ENCODE measurements at regions not wholly inside any gene's neighbourhood (a gene's known extent, or its start where the extent isn't known, plus 50 kb on each side); places are given as distances from the start of the nearest gene placed in this dataset.
"Not testable (repeated sequence)": the region's sequence is repeated elsewhere in the genome, so short reads cannot be mapped to it uniquely, and the experiment has no call there.

DNA sequence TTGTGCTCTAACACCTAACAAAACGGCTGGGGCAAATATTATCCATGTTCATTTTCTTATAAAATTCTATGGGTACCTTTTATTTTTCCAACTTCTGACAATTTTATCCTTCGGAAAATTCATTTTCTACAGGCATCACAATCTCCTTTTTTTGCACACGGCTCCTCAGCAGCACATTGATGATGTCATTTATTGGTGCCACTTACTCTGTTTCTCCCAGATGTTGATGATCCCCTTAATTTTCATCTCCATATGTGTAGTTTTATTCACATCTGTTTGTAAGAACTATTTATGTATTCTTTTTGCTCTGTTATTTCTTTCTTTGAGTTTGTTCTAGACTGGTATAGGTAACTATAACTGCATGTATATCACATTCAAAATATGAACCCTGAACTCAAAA is 1660.8 kb upstream of the DDX18 start:
- no peak for TF ChIP-seq Cebpa-rat (IDR thresholded peaks at IDR 0.05)
- Histone ChIP-seq H3K9ac (no peak overlapping the region), H3K4me1 (no peaks in the 10 kb centered on the region), H4K20me1 (no peaks in the 10 kb centered on the region), H3K36me3 (no peaks in the 10 kb centered on the region), H3K9me3 (replicated peaks in 1 of 11) (peaks cover 0 to 7% (median 5%) of the 10 kb centered on the region in 11 experiments; a peak in 5 of 22 replicates), H3K4me3 (no peak overlapping the region), H3K27me3 (no peaks in the 10 kb centered on the region), H3K4me2 (no peak overlapping the region), H3K27ac (no peak overlapping the region)

GRCh38 chr2:116160657-116161056 is 1653.8 kb upstream of the DDX18 start:
- H3K9ac ChIP-seq, result no peak overlapping the region
- H3K4me1 ChIP-seq, result no peaks in the 10 kb centered on the region
- H3K4me3 ChIP-seq, result no peak overlapping the region
- H3K4me2 ChIP-seq, result no peak overlapping the region
- no peaks in the 10 kb centered on the region for H4K20me1 ChIP-seq
- no peak for TF ChIP-seq Cebpa-rat (IDR thresholded peaks at IDR 0.05)
- no peaks in the 10 kb centered on the region for H3K36me3 ChIP-seq
- H3K9me3 ChIP-seq (replicated peaks in 1 of 11), result peaks cover 30 to 51% (median 36%) of the 10 kb centered on the region in 11 experiments
- no peaks in the 10 kb centered on the region for H3K27me3 ChIP-seq
- no peak overlapping the region for H3K27ac ChIP-seq

- Histone ChIP-seq H3K27me3 (no peaks in the 10 kb centered on the region), H3K36me3 (no peaks in the 10 kb centered on the region), H3K9ac (no peak overlapping the region), H3K4me2 (no peak overlapping the region), H3K27ac (no peak overlapping the region), H3K9me3 (replicated peaks in 1 of 11) (peaks cover 26 to 45% (median 36%) of the 10 kb centered on the region in 11 experiments), H4K20me1 (no peaks in the 10 kb centered on the region), H3K4me1 (no peaks in the 10 kb centered on the region), H3K4me3 (no peak overlapping the region)
- TF ChIP-seq Cebpa-rat (IDR thresholded peaks at IDR 0.05), result no peak
Observed at GRCh38 chr2:116162395-116162794, 1652.1 kb upstream of the DDX18 start.

GRCh38 chr2:116167107-116167506 is 1647.4 kb upstream of the DDX18 start:
- Histone ChIP-seq H3K4me3 (no peak overlapping the region), H3K27ac (no peak overlapping the region), H3K9me3 (replicated peaks in 1 of 11) (peaks cover 26 to 38% (median 34%) of the 10 kb centered on the region in 11 experiments), H3K27me3 (no peaks in the 10 kb centered on the region), H3K4me2 (no peak overlapping the region), H4K20me1 (no peaks in the 10 kb centered on the region), H3K9ac (no peak overlapping the region), H3K4me1 (no peaks in the 10 kb centered on the region), H3K36me3 (no peaks in the 10 kb centered on the region)
- TF ChIP-seq Cebpa-rat (IDR thresholded peaks at IDR 0.05), result no peak

DNA sequence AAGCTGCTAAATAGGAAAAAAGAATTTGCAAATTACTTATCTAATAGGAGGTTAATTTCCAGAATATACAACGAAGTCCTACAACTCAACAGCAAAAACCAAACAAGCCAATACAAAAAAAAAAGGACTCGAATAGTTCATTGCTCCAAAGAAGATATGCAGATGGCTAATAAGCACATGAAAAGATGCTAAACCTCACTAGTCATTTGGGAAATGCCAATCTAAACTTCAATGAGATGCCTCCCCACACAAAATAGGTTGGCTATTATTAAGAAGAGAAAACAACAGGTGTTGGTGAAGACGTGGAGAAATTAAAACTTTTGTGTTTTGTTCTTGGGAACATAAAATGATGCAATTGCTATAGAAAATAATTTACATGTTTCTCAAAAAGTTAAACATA is 1634.4 kb upstream of the DDX18 start:
- Histone ChIP-seq H4K20me1 (no peaks in the 10 kb centered on the region), H3K9ac (no peak overlapping the region)
- no peak for TF ChIP-seq Cebpa-rat (IDR thresholded peaks at IDR 0.05)

DNA sequence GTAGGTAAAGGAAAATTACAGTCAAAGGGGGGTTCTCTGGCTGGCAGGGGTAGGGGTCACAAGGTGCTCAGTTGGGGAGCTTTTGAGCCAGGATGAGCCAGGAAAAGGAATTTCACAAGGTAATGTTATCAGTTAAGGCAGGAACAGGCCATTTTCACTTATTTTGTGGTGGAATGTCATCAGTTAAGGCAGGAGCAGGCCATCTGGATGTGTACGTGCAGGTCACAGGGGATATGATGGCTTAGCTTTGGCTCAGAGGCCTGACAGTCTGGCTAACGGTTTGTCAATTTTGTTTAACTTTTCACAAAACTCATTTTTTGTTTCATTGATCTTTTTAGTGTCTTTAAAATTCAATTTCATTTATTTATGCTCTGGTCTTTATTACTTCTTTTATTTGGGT is 1623.8 kb upstream of the DDX18 start:
- not testable (repeated sequence) for H3K4me2 ChIP-seq, H3K27me3 ChIP-seq, H3K4me1 ChIP-seq, H3K4me3 ChIP-seq, H4K20me1 ChIP-seq, H3K9ac ChIP-seq, H3K27ac ChIP-seq, H3K36me3 ChIP-seq
- peaks cover 0 to 13% (median 0%) of the 10 kb centered on the region in 11 experiments; a peak in 9 of 22 replicates for H3K9me3 ChIP-seq (replicated peaks in 1 of 11)

More for the DNA sequence above, 1634.4 kb upstream of the DDX18 start:
- H3K36me3 ChIP-seq, result no peaks in the 10 kb centered on the region
- no peaks in the 10 kb centered on the region for H3K9me3 ChIP-seq (replicated peaks in 1 of 11)
- no peak overlapping the region for H3K4me3 ChIP-seq
- H3K27ac ChIP-seq, result no peak overlapping the region
- H3K4me2 ChIP-seq, result no peak overlapping the region
- H3K4me1 ChIP-seq, result no peaks in the 10 kb centered on the region
- no peaks in the 10 kb centered on the region for H3K27me3 ChIP-seq

DNA sequence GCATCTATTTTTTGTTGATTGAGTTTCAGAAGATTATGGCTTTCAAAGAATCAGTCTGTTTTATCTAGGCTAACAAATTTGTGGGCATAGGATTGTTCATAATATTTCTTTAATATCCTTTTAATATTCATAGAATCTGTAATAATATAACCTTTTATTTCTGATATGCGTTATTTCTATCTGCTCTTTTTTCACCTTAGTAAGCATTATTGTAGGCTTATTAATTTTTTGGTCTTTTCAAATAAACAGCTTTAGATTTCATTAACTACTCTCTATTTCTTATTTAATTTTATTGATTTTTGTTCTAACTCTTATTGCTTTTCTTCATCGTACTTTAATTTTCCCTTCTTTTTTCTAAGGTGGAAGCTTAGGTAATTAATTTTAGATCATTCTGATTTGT is 1614.4 kb upstream of the DDX18 start:
- H3K4me2 ChIP-seq, result no peak overlapping the region
- H3K9me3 ChIP-seq (replicated peaks in 1 of 11), result peaks cover 0 to 6% (median 0%) of the 10 kb centered on the region in 11 experiments; a peak in 3 of 22 replicates
- no peak for TF ChIP-seq Cebpa-rat (IDR thresholded peaks at IDR 0.05)

DNA sequence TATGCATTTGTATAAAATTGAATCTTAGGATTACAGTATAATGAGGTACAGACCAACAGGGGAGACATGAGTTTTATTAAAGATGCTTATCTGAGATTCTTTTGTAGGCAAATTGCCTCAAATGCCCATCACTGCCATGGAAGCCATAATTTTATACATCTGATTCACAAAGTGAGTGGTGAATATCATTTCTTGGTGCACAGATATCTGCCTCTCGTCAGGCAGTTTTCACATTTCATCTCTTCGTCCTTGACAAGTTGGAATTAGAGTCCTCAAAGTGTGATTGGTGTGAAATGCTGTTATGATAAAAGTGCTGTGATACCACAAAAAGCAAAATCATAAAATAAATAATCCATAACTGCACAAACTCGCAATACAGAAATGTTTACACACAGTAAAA is 1602.8 kb upstream of the DDX18 start:
- no peaks in the 10 kb centered on the region for H4K20me1 ChIP-seq
- no peak overlapping the region for H3K9ac ChIP-seq
- TF ChIP-seq Cebpa-rat (IDR thresholded peaks at IDR 0.05), result no peak
- no peaks in the 10 kb centered on the region for H3K36me3 ChIP-seq
- H3K9me3 ChIP-seq (replicated peaks in 1 of 11), result no peaks in the 10 kb centered on the region
- H3K4me3 ChIP-seq, result no peak overlapping the region
- H3K27me3 ChIP-seq, result no peaks in the 10 kb centered on the region
- no peak overlapping the region for H3K4me2 ChIP-seq
- H3K27ac ChIP-seq, result no peak overlapping the region
- no peaks in the 10 kb centered on the region for H3K4me1 ChIP-seq

More for the DNA sequence above, 1614.4 kb upstream of the DDX18 start:
- Histone ChIP-seq H4K20me1 (no peaks in the 10 kb centered on the region), H3K27ac (no peak overlapping the region), H3K4me3 (no peak overlapping the region), H3K9ac (no peak overlapping the region), H3K27me3 (no peaks in the 10 kb centered on the region), H3K4me1 (no peaks in the 10 kb centered on the region), H3K36me3 (no peaks in the 10 kb centered on the region)

DNA sequence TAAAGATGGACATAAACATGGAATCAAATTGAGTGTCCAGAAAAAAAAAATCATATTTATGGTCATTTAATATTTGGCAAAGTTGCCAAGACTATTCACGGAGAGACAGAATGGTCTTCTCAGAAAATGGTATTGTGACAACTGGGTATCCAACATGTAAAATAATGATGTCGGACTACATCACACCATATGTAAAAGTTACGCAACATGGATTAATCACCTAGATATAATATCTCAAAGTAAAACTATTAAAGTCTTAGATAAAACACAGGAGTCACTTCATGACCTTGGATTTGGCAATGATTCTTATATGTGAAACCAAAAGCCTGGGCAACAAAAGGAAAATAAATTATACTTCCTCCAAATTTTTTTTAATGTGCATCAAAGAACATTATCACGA is 1591.7 kb upstream of the DDX18 start:
- Histone ChIP-seq H3K9ac (no peak overlapping the region), H3K9me3 (replicated peaks in 1 of 11) (no peaks in the 10 kb centered on the region), H3K27me3 (no peaks in the 10 kb centered on the region), H3K27ac (no peak overlapping the region), H3K4me3 (no peak overlapping the region), H3K36me3 (no peaks in the 10 kb centered on the region), H4K20me1 (no peaks in the 10 kb centered on the region), H3K4me1 (no peaks in the 10 kb centered on the region), H3K4me2 (no peak overlapping the region)
- TF ChIP-seq Cebpa-rat (IDR thresholded peaks at IDR 0.05), result peak in 2 of 11 experiments; percentile 34 to 67; a peak in 2 of 22 replicates

- Histone ChIP-seq H3K9me3 (replicated peaks in 1 of 11) (no peaks in the 10 kb centered on the region), H3K27ac (no peak overlapping the region), H3K4me3 (no peak overlapping the region), H3K27me3 (no peaks in the 10 kb centered on the region), H4K20me1 (no peaks in the 10 kb centered on the region), H3K9ac (no peak overlapping the region), H3K4me2 (no peak overlapping the region), H3K36me3 (no peaks in the 10 kb centered on the region), H3K4me1 (no peaks in the 10 kb centered on the region)
- TF ChIP-seq Cebpa-rat (IDR thresholded peaks at IDR 0.05), result no peak
Observed at GRCh38 chr2:116223912-116224311, 1590.6 kb upstream of the DDX18 start.
